Type B pancreatic cell (in vitro differentiated cells): ENCODE measurements at regions not wholly inside any gene's neighbourhood (a gene's known extent, or its start where the extent isn't known, plus 50 kb on each side); places are given as distances from the start of the nearest gene placed in this dataset.

Source experiments
- DNase-seq: peaks from one replicate; pipeline ENCODE4 v3.0.0; 2021; ENCODE audit warnings: mixed read lengths; ENCODE audit not compliant: unreplicated experiment; ENCODE audit errors: extremely low spot score
- H3K27ac Mint-ChIP-seq: 2 replicates; pipeline ENCODE4 v1.8.0; 2021; ENCODE audit warnings: mild to moderate bottlenecking, mixed read lengths
- H3K27me3 Mint-ChIP-seq: 2 replicates; pipeline ENCODE4 v1.8.0; 2021; ENCODE audit warnings: mixed read lengths
- H3K36me3 Mint-ChIP-seq: 2 replicates; pipeline ENCODE4 v1.8.0; 2021; ENCODE audit warnings: mixed read lengths
- H3K4me1 Mint-ChIP-seq: one replicate; pipeline ENCODE4 v1.8.0; 2021; ENCODE audit warnings: mixed read lengths; ENCODE audit not compliant: unreplicated experiment
- H3K4me3 Mint-ChIP-seq: 2 replicates; pipeline ENCODE4 v1.8.0; 2021; ENCODE audit warnings: mild to moderate bottlenecking, mixed read lengths
- H3K9me3 Mint-ChIP-seq: 2 replicates; pipeline ENCODE4 v1.8.0; 2021; ENCODE audit warnings: mixed read lengths
- TF ChIP-seq, protein P1 (sequence below): fragments of 200-600 bp; sonication (generic); conservative IDR thresholded peaks from 2 replicates; pipeline ENCODE4 v1.5.0; 2021; ENCODE audit warnings: antibody characterized with exemption, mild to moderate bottlenecking

DNA sequence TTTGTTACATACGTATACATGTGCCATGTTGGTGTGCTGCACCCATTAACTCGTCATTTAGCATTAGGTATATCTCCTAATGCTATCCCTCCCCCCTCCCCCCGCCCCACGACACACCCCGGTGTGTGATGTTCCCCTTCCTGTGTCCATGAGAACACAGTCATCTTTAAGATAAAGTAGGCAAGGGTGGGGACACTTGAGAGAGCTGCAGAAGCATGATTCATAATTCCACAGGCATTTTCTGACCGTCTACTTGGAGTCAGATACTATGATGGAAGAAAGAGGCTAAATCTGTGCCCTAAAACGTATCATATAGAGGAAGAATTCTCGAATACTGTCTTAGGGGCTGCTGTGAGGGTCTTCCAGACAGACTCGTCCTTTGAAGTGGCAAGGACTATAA, 145.9 kb upstream of the VASH1 start:
- Mint-ChIP-seq H3K4me1 (no peaks in the 10 kb centered on the region), H3K4me3 (no peak overlapping the region), H3K27ac (no peak overlapping the region)

DNA sequence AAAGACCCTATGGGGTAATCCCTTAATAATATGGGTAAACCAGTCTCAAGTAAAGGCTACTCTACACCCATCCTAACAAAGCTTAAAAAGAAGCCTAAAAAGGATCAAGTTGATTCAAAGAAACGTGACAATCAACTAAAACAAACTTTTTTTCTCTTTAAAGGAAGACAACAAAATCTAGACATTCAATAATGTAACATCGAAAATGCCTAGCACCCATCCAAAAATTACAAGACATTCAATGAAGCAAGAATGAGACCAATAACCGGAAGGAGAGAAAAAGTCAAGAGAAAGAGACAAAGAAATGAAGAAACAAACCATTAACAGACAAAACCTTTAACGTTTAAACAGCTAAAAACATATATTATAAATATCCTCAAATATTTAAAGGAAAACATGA, 143.8 kb upstream of the VASH1 start:
- peaks cover 25% of the 10 kb centered on the region for H3K27me3 Mint-ChIP-seq
- TF ChIP-seq, protein P1, sequence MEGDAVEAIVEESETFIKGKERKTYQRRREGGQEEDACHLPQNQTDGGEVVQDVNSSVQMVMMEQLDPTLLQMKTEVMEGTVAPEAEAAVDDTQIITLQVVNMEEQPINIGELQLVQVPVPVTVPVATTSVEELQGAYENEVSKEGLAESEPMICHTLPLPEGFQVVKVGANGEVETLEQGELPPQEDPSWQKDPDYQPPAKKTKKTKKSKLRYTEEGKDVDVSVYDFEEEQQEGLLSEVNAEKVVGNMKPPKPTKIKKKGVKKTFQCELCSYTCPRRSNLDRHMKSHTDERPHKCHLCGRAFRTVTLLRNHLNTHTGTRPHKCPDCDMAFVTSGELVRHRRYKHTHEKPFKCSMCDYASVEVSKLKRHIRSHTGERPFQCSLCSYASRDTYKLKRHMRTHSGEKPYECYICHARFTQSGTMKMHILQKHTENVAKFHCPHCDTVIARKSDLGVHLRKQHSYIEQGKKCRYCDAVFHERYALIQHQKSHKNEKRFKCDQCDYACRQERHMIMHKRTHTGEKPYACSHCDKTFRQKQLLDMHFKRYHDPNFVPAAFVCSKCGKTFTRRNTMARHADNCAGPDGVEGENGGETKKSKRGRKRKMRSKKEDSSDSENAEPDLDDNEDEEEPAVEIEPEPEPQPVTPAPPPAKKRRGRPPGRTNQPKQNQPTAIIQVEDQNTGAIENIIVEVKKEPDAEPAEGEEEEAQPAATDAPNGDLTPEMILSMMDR, result no peak
- no peak overlapping the region for H3K27ac Mint-ChIP-seq
- DNase-seq, result no peak
- no peaks in the 10 kb centered on the region for H3K4me1 Mint-ChIP-seq
- H3K9me3 Mint-ChIP-seq, result peaks cover 8% of the 10 kb centered on the region
- H3K4me3 Mint-ChIP-seq, result no peak overlapping the region
- H3K36me3 Mint-ChIP-seq, result no peaks in the 10 kb centered on the region

More for the DNA sequence above, 145.9 kb upstream of the VASH1 start:
- H3K9me3 Mint-ChIP-seq, result peaks cover 8% of the 10 kb centered on the region
- H3K27me3 Mint-ChIP-seq, result peaks cover 32% of the 10 kb centered on the region
- DNase-seq, result no peak
- H3K36me3 Mint-ChIP-seq, result no peaks in the 10 kb centered on the region
- TF ChIP-seq, protein P1, result no peak

DNA sequence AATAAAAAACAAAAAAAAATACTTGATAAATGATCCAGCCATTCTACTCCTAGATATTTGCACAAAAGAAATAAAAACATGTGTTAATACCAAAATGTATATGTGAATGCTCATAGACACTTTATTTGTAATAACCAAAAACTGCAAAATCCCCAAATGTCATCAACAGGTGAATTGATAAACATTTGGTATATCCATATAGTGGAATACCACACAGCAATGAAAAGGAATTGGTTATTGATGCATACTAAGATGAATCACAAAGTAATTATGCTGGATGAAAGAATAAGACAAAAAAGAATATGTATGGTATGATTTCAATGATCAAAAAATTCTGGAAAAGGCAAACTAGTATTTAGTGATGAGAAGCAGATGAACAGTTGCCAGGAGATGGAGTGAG, 124.7 kb upstream of the VASH1 start:
- DNase-seq, result no peak
- Mint-ChIP-seq H3K4me3 (no peak overlapping the region), H3K27me3 (peaks cover 18% of the 10 kb centered on the region), H3K27ac (no peak overlapping the region), H3K9me3 (peaks cover 5% of the 10 kb centered on the region), H3K36me3 (peaks cover 3% of the 10 kb centered on the region), H3K4me1 (no peaks in the 10 kb centered on the region)
- TF ChIP-seq, protein P1, result no peak

- Mint-ChIP-seq H3K36me3 (peaks cover 3% of the 10 kb centered on the region), H3K27ac (no peak overlapping the region), H3K9me3 (peaks cover 5% of the 10 kb centered on the region), H3K4me1 (no peaks in the 10 kb centered on the region), H3K4me3 (no peak overlapping the region), H3K27me3 (peaks cover 21% of the 10 kb centered on the region)
- no peak for DNase-seq
- TF ChIP-seq, protein P1, result no peak
Observed at GRCh38 chr14:76638841-76639240, 122.4 kb upstream of the VASH1 start.

GRCh38 chr14:76639606-76640229, 121.5 kb upstream of the VASH1 start:
- TF ChIP-seq, protein P1, result no peak
- Mint-ChIP-seq H3K4me3 (no peak overlapping the region), H3K4me1 (peaks cover under 1% of the 10 kb centered on the region), H3K36me3 (peaks cover 3% of the 10 kb centered on the region), H3K9me3 (peaks cover 5% of the 10 kb centered on the region), H3K27me3 (peaks cover 25% of the 10 kb centered on the region), H3K27ac (no peak overlapping the region)
- no peak for DNase-seq
